GM23248 (cell line): ENCODE measurements at regions not wholly inside any gene's neighbourhood (a gene's known extent, or its start where the extent isn't known, plus 50 kb on each side); places are given as distances from the start of the nearest gene placed in this dataset.

Experiments
- EZH2 ChIP-seq: fragments of 200-600 bp; sonication (generic); IDR thresholded peaks from 2 replicates; pipeline ENCODE4 v1.6.1; 2018; ENCODE audit warnings: antibody characterized with exemption, mild to moderate bottlenecking; ENCODE audit not compliant: insufficient read depth, poor library complexity, severe bottlenecking
- EZH2phosphoT487 ChIP-seq: fragments of 200-600 bp; sonication (generic); IDR thresholded peaks from 2 replicates; pipeline ENCODE4 v1.6.1; 2018; ENCODE audit warnings: antibody characterized with exemption, moderate library complexity, mild to moderate bottlenecking, low read depth; ENCODE audit not compliant: insufficient read depth

- TF ChIP-seq EZH2phosphoT487 (no peak), EZH2 (no peak)
Measured at GRCh38 chrX:30975467-30975866, 86.4 kb upstream of the TAB3 start.
